ENCODE measurements at regions not wholly inside any gene's neighbourhood (a gene's known extent, or its start where the extent isn't known, plus 50 kb on each side); places are given as distances from the start of the nearest gene placed in this dataset.

GRCh38 chr3:87732294-87732693 lies 326.5 kb downstream of the CGGBP1 start (continued):
- no peak for TF ChIP-seq TAF1 (CRISPR knock-in tag; IDR thresholded peaks at IDR 0.05)
- no peak for TF ChIP-seq MTERF4 (CRISPR knock-in tag; IDR thresholded peaks at IDR 0.05)

GRCh38 chr3:87727783-87728182 lies 331.0 kb downstream of the CGGBP1 start:
- Histone ChIP-seq H3K9me3 (ENCODE audit: low read length) (no peaks in the 10 kb centered on the region), H3K36me3 (replicated peaks in 1 of 2; ENCODE audit: control insufficient read depth in 1 of 2, insufficient read depth in 2 of 2, low read length in 2 of 2) (no peaks in the 10 kb centered on the region), H3K27ac (ENCODE audit: extremely low read length, insufficient read depth, low read length) (no peak overlapping the region), H3K4me2 (ENCODE audit: low read depth, low read length) (no peak overlapping the region), H3K4me3 (replicated peaks in 1 of 3; ENCODE audit: insufficient read depth in 1 of 3, low read depth in 2 of 3, low read length in 3 of 3) (no peak overlapping the region), H3K4me1 (ENCODE audit: insufficient read depth, low read length) (no peaks in the 10 kb centered on the region), H4K20me1 (ENCODE audit: insufficient read depth, low read length) (no peaks in the 10 kb centered on the region), H2AFZ (ENCODE audit: low read length) (no peak overlapping the region), H3K79me2 (ENCODE audit: insufficient read depth, low read length) (no peaks in the 10 kb centered on the region), H3K27me3 (ENCODE audit: control insufficient read depth in 1 of 2, insufficient read depth in 2 of 2, low read length in 2 of 2) (no peaks in the 10 kb centered on the region), H3K9ac (ENCODE audit: insufficient read depth, low read depth, low read length) (no peak overlapping the region)
- 3% methylated on average over 4 of the region's 4 CpGs for WGBS (ENCODE audit: low lambda C conversion rate)
- intact Hi-C loops (cut with micrococcal nuclease; ENCODE audit: unreplicated experiment) = no loop called here
- CTCF ChIA-PET (ENCODE audit: low intra/inter-chr PET ratio, low total read pairs) = no interaction called here
- no peak for ATAC-seq
- FAIRE-seq = no peak
- TF ChIP-seq ZSCAN25 (CRISPR knock-in tag; IDR thresholded peaks at IDR 0.05) (no peak), HNRNPK (IDR thresholded peaks at IDR 0.05; ENCODE audit: low read depth, low read length, poor library complexity, severe bottlenecking) (no peak), ZNF337 (CRISPR knock-in tag; IDR thresholded peaks at IDR 0.05; ENCODE audit: borderline replicate concordance, low read depth) (no peak), KAT8 (CRISPR knock-in tag; IDR thresholded peaks at IDR 0.05) (no peak), FOXA3 (CRISPR knock-in tag; IDR thresholded peaks at IDR 0.05) (no peak), NR0B2 (CRISPR knock-in tag; IDR thresholded peaks at IDR 0.05) (no peak), ZNF609 (CRISPR knock-in tag; IDR thresholded peaks at IDR 0.05; ENCODE audit: borderline replicate concordance) (no peak), ZNF30 (CRISPR knock-in tag; IDR thresholded peaks at IDR 0.05) (no peak)
- no peak for DNase-seq (ENCODE audit: low spot score)
- no TSS peak for BruUV-seq (replicated peaks)
- POLR2A ChIA-PET = no interaction called here
- in situ Hi-C loops (cut with HindIII; ENCODE audit: extremely low pct_ligation_motif_present, low pct_unique_long_range_greater_than_20kb) = no loop called here

Measured in HepG2 (cell line).